Erythroblast (primary cell): ENCODE measurements at regions not wholly inside any gene's neighbourhood (a gene's known extent, or its start where the extent isn't known, plus 50 kb on each side); places are given as distances from the start of the nearest gene placed in this dataset.

Experiments
- GATA1 ChIP-seq: IDR thresholded peaks from 2 replicates; pipeline ENCODE4 v1.6.1; 2011; ENCODE audit warnings: low read depth, mild to moderate bottlenecking, control low read depth, low read length, moderate library complexity
- POLR2A ChIP-seq: IDR thresholded peaks from 2 replicates; pipeline ENCODE4 v1.6.1; 2011; ENCODE audit warnings: mild to moderate bottlenecking, low read length

GRCh38 chr10:1966712-1967376 is 229.5 kb upstream of the ADARB2 start:
- TF ChIP-seq POLR2A (no peak), GATA1 (no peak)
